GM12865 (cell line): ENCODE measurements at regions not wholly inside any gene's neighbourhood (a gene's known extent, or its start where the extent isn't known, plus 50 kb on each side); places are given as distances from the start of the nearest gene placed in this dataset.

Experiments used
- DNase-seq: peaks from one replicate; pipeline ENCODE4 v3.0.0; 2010; ENCODE audit warnings: low read depth
- H3K4me3 ChIP-seq: 2 replicates; pipeline ENCODE4 v1.5.1; 2011; ENCODE audit warnings: mild to moderate bottlenecking, low read depth, low read length, control low read depth
- CTCF ChIP-seq: IDR thresholded peaks from 2 replicates; pipeline ENCODE4 v1.5.1; 2011; ENCODE audit warnings: low read length, control low read depth, low read depth, inconsistent platforms; ENCODE audit not compliant: insufficient read depth; ENCODE audit errors: missing control alignments

GRCh38 chr5:72760259-72760658, 56.2 kb upstream of the TNPO1 start:
- no peak overlapping the region for H3K4me3 ChIP-seq
- no peak for TF ChIP-seq CTCF
- DNase-seq: no peak

- no peak for TF ChIP-seq CTCF
- no peak overlapping the region for H3K4me3 ChIP-seq
- no peak for DNase-seq
These were observed 63.6 kb upstream of the TNPO1 start for GRCh38 chr5:72752909-72753308.

GRCh38 chr5:72749362-72749997, 67.0 kb upstream of the TNPO1 start:
- no peak overlapping the region for H3K4me3 ChIP-seq
- no peak for TF ChIP-seq CTCF
- no peak for DNase-seq

- DNase-seq: no peak
- no peak overlapping the region for H3K4me3 ChIP-seq
- TF ChIP-seq CTCF: no peak
These were observed 68.6 kb upstream of the TNPO1 start for GRCh38 chr5:72747826-72748225.

- TF ChIP-seq CTCF: no peak
- no peak overlapping the region for H3K4me3 ChIP-seq
These were observed 69.7 kb upstream of the TNPO1 start for GRCh38 chr5:72746736-72747135.

GRCh38 chr5:72744136-72744535, 72.3 kb upstream of the TNPO1 start:
- DNase-seq: no peak
- no peak overlapping the region for H3K4me3 ChIP-seq
- TF ChIP-seq CTCF: no peak

More at GRCh38 chr5:72746736-72747135, 69.7 kb upstream of the TNPO1 start:
- DNase-seq: no peak

- DNase-seq: no peak
- TF ChIP-seq CTCF: no peak
- H3K4me3 ChIP-seq: no peak overlapping the region
These were observed 74.7 kb upstream of the TNPO1 start for GRCh38 chr5:72741805-72742204.
